HG02610 (cell line): ENCODE measurements at regions not wholly inside any gene's neighbourhood (a gene's known extent, or its start where the extent isn't known, plus 50 kb on each side); places are given as distances from the start of the nearest gene placed in this dataset.

Experiments used
- ATAC-seq: cut with Tn5 transposase; IDR thresholded peaks from one replicate; pipeline ENCODE4 v1.9.1; 2021; ENCODE audit warnings: mild to moderate bottlenecking, moderate library complexity; ENCODE audit not compliant: unreplicated experiment

DNA sequence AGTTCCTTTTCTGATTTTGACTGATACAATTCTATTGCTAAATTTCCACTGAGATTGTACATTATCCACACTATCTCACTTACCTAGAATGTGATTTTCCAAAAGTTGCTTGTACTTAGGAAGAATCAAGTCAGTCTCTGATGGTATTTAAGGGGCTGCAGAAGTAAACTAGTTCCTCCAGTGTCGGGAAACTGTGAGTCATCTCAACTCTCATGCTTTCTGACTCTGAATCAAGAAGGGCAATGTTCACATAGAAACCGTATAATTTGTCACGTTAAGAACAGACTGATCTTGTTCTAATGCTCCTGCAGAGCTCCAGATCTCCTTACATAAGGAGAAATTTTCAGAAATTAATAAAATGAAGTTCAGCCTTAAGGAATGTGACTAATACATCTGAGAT is 369.3 kb downstream of the KLF5 start:
- ATAC-seq: no peak

DNA sequence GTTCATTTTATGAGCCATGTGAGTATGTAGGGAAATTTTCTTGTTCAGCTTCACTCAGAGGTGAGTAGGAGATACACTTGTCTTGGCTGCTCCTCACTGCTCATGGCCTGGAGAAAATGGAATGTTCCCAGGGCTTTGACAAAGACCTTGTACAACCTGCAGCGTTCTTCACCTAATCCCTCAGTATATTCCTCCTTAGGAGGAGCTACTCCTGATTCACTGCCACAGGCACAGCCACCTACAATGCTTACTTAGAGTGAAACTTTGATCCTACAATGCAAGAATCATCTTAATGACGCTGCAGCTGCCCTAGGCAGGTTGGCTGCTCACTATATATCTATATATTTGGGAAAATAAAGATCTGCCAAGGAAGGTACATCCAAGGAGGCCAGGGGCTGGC is 364.2 kb downstream of the KLF5 start:
- no peak for ATAC-seq

DNA sequence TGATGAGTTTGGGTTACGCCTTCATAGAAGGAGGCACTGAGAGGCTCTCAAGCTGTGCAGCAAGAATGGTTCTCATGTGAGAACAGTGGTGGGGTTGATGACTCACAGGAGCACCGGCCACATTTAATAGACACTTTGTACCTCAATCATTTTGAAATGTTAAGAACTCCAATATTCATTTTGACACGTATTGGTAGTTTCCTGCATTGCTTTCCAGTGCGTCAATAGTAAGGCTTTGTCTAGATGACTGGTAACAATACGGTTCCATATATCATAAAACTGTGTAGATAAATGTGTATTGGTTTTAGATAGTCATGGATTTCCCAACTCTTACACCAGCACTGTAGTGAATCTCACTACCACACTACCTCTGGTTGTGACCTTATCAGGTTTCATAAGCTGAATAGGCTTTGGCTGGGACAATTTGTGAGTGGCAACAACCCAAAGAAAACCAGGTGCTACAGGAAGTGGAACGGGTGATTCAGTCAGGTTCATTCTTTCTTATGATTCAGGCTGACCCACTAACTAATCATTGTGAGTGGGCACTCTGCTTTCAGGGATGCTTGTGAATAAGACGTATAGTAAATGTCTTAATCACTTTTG is 362.6 kb downstream of the KLF5 start:
- ATAC-seq: no peak

DNA sequence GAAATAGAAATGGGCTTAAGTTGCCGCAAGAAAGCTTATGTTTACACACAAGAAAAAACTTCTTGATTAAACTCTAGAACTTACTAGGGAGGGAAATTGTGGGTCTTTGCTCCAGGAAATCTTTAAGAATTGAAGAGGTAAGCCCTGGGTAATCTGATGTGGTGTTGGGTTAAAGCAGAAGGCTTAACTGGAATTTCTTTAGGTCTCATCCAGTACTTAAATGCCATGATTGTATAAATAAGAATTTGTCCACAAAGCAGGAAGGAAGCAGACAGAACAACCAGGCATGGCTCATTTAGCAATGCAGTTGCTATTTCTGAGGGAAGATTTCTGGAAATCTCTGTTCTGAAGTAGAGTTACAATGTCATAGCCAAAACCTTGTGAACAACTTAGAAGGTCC is 360.4 kb downstream of the KLF5 start:
- ATAC-seq: no peak

DNA sequence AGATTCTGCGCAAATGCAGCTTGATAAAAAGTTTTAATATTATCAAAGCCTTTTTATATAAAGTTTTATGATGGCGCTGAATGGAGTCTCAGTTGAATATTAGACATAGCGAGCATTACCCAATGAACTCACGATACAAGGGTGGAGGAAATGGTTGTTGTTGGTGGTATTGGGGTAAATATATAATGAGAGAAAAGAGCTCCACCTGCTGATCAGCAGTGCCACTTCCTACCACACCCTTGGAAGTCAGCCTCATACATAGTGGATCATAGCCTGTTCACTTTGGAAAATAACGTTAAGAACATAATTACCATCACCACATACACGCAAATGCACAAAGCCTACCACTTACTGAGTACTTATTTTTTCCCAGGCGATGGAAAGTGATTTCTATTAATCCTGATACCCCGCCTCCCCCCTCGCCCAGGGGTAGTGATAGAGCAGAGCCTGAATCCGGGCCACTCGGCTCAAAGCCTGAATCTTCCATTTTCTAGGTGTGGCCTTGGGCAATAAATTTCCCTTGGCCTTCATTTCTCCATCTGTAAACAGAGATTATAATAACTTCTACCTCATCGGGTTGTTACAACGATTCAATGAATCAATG is 358.3 kb downstream of the KLF5 start:
- ATAC-seq: no peak

DNA sequence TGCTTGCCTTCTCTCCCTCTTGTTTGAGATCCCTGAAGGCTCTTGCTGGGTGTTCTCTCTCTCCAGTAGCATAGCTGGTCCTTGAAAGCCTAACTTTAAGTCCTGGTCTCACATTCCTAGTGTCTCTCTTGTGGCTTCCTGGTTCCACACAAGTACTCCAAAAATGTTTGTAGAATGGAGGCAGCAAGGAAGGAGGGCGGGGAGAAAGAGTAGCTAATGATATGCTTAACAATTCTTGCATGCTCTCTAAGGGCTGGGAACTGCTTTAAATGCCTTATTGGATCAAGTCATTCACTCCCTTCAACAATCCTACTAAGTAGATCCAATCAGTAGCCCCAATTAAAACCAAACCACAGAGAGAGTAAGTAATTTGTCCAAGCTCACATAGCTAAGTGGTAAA is 357.3 kb downstream of the KLF5 start:
- ATAC-seq: no peak

DNA sequence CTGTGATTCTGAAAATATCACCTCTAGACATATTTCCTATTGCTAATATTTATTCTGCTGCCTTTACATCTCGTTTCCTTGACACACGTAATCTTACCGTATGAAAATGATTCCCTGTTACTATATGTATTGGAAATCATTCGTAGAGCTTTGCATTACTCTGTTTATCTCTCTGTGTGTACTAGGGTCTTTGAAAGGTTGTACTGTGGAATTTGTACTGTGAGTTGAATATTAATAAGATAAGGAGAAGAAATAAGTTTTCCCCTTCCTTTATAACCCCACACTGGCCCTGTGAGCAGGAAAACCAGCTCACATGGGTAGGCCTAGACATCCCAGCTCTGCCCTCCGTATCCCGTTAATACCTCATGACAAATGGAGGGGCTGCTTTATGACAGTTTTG is 354.9 kb downstream of the KLF5 start:
- no peak for ATAC-seq

DNA sequence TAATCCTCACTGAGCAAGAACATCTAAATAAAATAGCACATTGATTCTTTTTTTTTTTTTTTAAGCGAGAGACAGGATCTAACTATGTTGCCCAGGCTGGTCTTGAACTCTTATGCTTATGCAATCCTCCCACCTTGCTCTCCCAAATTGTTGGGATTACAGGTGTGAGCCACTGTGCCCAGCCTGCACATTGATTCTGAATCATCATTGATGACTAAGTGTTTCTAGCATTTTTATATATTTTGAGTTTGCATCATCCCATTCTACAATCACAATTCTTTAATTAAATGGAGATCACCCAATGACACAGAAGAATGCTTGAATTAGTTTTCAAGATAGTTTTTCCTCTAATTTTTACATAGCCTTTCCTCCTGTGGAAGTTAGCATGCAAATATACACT is 354.1 kb downstream of the KLF5 start:
- no peak for ATAC-seq

DNA sequence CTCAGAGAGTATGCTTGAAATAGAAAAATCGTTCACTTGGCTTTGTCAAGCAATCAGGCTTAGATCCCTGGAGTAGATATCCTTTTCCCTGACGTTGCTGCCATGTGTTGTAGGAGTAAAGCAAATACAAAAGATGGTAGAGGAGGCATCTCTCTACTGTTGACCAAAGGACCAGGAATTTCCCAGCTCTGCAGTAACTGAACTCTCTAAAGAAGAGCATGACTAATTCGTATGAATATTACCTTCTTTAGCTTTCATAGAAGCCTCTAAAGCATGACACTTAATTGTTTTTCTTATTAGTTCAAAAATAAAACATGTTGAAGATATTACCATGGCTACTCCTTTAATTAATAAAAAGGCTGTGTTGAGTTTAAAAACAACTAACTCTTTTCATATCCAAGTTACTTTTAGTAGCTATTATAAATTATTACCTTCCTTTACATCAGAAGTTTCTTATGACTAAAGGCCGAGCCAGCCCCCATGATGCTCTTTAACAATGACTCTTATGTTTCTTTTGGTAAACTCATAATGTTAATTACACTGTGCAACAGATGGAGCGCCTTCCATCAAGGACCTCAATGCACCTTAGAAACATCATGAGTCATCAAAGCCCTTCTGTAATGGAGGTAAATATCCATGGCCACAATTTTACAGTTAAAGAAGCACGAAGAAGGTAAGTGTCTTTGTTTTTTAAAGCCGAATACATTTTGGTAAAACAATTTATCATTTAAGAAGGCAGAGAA is 352.4 kb downstream of the KLF5 start:
- ATAC-seq: no peak

DNA sequence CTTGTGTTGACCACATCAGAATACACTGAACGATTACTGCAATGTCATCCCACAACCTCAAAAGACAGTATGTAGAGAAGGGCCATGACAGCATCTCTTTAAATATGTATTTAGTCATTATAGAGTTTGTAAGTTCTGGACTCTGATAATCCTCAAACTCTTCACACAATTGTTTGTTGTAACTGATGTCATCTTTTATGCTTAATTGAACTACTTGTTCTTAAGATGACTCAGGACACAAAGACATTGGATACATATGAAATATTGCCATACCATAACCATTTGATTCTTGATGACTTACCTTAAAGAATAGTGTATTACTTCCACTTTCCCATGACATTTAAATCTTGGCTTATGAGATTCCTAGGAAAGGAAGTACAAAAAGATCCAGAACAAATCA is 347.6 kb downstream of the KLF5 start:
- ATAC-seq: no peak

DNA sequence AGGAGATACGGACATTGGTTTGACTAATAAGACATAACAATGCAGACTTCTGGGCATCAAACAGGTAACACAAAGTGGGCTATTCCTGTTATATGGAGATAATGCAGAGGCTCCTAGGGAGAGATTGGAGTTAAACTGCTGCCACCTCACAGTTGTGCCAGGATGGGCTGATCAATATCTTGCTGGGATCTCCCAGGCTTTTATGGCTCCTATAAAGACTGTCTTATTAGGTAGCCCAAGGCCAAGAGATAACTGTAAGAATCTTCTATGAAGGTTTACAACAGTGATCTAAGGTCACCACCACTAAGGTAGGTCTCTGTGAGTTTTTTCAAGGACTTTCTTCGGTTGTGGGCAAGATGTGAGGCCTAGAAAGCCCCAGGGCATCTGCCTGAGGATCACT is 345.8 kb downstream of the KLF5 start:
- ATAC-seq: no peak

DNA sequence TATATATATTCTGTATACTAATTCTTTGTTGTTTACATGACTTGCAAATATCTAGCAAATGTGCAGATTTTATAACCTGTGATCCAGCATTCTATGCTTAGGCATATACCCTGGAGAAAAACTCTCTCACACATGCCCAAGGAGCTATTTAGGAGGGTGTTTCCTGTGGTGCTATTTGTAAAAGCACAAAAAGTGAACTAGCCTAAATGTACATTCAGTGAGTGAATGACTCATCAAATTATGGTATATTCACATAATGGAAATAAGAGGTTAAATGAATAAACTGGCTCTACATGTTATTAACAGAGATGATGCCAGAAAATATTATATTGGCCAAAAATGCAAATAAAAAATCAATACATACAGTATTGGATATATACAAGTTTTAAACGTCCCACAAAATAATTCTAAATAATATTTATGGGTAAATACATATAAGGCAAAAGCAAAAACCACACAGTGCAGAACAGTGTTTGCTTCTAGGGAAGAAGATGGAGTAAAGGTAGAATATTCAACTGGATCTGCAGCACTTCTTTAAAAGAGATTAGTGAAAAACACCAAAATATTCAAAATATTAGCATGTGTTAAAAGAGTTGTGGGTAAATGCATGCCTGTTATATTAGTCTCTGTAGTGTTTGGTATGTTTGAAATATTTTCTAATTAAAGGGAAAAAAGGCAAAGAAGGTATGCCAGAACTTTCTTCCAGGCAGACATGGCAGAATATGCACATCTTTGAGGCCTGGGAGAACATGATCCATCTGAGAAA is 344.7 kb downstream of the KLF5 start:
- no peak for ATAC-seq

DNA sequence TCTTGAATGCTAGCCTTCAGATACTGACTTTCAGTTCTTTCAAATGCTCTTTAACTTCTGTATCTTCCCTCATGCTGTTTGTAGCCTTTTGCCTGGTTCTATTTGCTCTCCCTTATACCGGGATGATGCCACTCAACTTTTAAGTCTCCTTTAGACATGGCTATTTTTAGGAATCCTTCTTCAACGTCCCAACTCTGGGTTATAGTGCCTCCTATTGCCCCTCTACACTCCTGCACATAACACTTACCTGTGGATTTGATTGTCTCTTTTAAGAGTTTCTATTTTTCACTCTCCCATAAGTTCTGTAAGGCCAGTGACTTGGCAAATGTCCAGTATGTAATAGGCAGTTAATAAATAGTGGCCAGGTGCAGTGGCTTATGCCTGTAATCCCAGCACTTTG is 343.0 kb downstream of the KLF5 start:
- no peak for ATAC-seq

DNA sequence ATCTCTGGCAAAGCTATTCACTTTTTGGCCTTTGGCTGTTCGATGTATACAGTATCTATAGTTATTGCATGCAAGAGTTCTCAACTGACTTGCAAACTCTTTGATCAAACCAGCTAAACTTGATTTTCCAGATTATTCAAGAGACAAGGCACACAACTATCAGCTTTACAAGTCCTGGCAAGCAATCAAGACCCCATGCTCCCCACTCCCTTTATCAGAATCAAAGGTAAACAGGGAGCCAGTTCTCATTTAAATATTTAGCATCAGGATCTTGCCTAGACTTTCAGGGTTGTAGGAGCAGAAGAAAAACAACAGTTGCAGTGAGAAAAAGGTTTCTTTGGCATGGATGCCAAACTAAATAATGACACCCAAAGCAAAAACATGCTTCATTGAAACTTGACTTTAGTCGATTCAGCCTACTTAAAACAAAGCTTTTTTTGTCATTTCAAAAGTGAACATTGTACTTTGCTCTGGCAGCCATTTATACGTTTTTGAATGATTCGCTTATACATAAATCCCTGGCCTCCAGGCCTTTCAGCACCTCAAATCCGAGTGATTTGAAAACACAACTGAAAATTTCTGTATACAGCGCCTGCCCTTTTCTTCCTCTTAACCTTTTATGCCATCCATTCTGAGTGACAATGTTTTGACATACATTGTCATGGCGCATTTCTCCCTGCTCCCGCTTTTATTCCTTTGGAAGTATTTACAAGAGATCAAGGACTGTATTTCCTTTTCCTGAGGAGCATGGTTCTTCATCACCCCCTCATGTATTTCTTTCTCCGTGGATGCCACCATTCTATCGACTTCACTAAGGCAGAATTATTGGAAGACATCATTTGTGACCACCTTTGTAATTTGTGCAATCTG is 340.8 kb downstream of the KLF5 start:
- no peak for ATAC-seq

DNA sequence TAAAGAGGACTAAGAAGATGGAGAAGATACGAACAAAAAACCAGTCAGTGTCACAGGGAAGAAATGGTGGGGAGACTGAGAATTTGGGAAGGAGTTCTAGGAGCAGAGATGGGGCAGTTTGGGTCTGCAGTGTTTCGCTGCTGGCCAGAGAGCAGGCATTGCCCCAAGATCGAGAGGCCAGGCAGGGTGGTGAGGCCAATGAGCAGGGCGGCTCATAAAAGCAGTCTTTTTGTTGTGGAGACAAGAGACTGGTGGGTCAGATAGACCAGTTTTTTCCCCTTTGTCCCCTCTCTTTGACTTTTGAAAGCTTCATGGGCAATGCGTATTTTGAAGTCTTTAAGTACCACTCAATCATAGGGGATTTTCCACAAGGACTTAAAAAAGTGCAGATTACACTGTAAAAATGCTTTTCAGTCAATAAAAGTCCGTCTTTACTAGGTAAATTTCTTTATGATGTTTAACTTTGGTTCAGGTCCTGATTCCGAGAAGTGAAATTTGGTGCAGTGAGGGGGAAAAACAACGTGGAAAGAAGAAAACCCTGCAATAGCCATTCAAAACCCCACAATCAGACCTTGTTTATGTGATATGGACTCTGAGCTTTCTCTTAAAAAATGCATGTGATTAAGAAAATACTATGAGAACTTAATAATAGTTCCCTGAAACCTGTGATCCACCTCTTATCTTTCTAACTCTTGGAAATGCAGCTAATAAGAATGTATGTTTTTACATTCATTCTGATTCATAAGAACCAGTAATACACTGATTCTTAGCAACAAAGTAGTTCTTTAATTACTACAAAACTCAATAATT is 338.9 kb downstream of the KLF5 start:
- no peak for ATAC-seq

DNA sequence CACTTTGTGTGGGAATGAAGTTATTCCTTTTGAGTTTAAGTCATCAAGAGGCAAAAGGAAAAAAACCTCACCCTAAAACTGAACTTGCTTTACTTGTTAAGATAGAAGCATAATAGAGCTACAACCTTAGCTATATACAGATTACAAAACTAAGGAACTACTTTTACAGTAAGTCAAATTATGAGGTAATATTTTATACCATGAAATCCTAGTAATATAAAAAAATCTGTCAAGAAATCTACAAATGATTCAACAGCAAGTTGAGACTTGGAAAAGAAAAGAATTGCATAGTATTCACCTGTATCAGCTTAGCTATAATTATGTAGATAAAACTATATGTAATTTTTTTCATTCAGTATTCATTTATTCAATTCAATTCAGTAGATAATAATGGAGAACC is 335.3 kb downstream of the KLF5 start:
- ATAC-seq: no peak

DNA sequence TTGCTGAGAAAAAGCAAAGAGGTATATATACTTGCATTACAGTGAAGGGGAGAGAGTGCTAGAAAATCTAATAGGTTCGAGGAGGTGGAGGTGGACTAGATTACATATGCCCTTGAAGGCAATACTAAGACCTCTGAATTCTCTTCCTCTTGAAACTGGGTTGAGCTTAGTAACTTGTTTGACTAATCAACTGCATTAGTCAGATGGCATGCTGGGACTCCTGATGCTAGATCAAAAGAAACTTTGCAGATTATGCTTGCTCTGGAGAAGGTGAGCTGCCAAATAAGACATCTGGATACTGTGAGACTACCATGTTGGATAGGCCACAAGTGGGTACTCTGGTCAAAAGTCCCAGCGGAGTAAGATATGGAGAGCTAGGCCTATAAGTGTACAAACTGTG is 331.3 kb downstream of the KLF5 start:
- no peak for ATAC-seq

DNA sequence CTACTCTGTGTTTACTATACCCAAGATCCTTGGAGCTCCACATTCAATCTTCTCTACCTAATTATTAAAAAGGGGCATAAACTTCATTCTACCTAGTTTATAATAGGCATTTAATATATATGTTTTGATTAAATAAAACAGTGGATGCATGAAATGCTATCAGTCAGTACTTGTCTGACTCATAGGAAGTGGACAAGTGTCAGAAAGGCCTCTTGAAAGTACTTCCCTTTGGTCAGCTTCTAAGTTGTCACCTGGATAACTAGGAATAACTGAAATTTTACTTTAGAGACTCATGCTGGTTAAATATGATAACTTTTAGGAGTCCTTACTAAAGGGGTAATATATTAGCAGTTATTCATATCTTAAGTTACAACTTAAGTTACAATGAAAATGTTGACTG is 329.8 kb downstream of the KLF5 start:
- ATAC-seq: no peak

DNA sequence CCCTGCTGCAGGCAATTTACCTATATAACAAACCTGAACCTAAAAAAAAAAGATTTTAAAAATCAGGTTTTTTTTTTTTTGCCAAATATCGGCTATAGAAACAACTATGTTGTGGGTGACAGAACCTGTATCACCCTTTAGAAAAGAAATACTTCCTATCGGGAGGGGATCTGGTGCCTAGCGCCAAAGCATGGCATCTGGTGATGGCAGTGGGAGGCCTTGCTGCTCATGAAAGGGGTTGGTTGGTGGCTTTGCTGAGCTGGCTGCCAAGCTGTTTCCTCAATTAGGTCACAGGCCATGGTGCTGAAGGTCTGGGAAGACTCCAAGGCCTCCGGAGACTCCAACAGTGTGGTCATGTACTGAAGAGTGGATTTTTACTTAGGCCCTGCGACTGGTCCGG is 328.5 kb downstream of the KLF5 start:
- ATAC-seq: no peak

DNA sequence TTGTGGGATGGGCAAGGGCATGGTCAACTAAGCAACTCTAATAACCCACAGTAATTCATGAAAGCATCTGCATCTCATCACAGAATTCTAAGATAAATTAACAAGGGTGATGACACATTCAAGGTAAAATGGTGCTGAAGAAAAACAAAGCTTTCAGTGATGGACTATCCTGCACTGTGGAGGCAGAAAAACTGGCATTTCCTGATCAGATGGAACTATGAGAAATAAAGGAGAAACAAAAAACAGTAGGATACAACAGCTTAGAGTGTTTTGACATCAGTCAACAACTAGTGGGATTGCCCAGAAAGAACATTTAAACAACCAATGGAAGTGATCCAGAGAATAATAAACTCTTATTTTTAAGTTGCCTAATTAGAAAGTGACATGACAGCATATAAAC is 327.0 kb downstream of the KLF5 start:
- no peak for ATAC-seq
